GM19395 (cell line): ENCODE measurements at regions not wholly inside any gene's neighbourhood (a gene's known extent, or its start where the extent isn't known, plus 50 kb on each side); places are given as distances from the start of the nearest gene placed in this dataset.

ENCODE experiments used
- ATAC-seq: cut with Tn5 transposase; IDR thresholded peaks from one replicate; pipeline ENCODE4 v1.9.1; 2021; ENCODE audit warnings: mild to moderate bottlenecking, moderate library complexity; ENCODE audit not compliant: unreplicated experiment

DNA sequence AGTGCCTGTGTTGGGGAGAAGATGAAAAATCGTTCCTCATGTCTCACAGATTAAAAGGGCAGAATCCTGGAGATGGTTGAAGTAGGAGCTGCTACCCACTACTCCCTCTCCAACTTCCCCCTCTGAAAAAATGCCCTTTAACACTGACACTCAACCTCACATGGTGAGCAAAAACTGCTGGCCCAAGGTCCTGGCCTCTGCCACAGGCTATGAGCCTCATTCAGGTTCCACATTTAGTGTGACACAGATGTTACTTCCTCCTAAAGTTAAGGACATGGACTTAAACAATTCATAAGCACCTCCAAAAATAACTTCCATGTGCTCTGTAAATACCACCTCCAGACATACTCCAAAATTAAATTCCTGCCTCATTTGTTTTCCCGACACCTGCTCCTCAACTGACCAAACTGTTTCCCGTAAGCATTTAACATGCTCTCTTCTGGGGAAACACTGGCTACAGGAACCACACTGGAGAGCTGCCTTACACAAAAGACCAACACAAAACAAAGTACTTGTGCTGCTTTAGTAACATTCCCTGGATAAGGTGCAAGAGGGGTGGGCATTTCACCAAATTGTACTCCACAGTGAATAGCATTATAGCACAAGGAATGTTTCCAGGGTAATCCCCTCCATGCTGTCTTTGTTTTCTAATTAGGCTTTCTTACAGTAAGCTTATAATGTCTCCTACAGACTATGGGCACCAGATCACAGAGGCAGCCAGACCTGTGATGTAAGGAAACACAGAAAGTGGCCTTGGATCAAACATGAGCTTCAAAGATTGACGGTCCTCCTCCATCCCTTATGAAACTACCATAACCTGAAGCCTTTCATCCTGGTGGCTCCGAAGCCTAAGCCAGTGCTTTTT, 57.0 kb downstream of the PHLDA1 start:
- no peak for ATAC-seq

DNA sequence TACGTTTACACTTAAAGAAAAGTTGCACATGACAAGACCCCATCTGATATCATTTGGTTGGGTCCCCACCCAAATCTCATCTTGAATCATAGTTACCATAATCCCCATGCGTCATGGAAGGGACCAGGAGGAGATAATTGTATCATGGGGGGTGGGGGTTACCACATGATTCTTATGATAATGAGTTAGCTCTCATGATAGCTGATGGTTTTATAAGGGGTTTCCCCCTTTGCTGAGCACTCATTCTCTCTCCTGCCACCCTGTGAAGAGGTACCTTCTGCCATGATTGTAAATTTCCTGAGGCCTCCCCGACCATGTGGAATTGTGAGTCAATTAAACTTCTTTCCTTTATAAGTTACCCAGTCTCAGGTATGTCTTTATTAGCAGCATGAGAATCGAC, 60.3 kb downstream of the PHLDA1 start:
- no peak for ATAC-seq

DNA sequence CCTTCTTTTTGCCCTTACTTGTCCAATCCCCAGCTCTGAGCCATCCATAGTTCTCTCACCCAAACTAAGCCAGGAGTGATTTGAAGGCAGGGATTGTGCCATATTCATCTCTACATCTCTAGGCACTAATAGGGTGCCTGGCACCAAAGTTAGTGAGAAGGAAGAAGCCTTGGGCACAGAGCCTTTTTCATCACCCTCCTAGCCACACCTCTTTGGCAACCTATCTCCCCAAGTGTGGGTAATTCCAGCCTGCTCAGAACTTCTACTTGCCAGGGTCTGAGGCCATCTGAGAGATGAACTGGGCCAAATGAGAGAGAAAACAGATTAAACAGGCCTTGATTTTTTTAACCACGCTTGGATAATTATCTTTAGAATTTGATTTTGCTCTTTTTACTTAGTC, 61.3 kb downstream of the PHLDA1 start:
- ATAC-seq = no peak

DNA sequence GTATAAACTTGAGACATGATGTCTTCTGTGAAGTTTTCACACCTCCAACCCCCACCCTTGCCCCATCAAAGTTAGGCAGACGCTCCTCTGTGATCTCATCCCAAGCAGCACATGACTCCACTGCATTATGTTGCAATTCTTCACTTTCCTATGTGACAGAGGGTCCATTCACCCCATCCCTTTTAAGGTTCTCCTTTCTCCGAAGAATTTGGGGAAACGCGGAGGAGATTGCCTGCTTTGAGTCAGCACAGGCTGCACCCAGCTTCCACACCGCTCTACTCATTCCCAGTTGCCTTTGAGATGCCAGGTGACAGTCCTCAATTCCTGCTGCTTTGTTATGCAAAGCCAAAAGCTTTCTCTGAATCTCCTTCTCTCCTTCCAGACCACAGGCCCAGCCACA, 61.8 kb downstream of the PHLDA1 start:
- no peak for ATAC-seq

DNA sequence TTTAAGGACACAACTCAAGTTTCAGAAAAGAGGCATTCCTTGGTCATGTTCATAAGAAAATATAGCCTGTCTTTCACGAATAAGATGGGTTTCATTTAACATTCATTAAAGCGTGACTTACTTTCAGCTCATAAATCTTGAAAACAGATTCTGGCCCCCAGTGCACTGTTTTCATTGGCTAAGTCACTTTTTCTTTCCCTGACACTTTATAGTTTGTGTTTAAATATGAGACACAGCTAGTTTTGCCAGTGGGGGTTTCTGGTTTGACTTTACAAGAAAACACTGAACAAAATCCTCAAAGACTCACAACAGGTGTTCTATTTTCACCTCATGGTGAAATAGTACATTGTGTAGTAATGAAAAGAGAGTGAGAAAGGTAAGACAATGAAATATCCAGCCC, 65.9 kb downstream of the PHLDA1 start:
- no peak for ATAC-seq

DNA sequence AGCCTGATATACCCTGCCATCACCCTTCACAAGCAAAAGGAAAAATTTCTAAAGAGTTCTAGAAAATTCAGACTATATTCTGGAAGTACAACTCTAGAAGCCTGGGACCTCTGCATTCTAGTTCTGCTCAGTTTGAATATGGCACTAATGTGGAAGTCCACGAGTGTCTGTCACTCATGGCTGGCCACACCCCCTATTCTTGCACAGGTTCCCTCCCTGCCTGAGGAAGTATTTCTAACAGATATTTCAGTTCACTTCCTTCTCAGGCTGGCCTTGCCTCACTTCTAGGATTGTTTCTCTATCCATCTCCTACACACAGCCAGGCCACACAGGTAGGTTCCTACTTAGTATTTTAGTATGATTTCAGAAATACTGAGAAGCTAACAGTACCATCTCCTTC, 67.4 kb downstream of the PHLDA1 start:
- no peak for ATAC-seq

DNA sequence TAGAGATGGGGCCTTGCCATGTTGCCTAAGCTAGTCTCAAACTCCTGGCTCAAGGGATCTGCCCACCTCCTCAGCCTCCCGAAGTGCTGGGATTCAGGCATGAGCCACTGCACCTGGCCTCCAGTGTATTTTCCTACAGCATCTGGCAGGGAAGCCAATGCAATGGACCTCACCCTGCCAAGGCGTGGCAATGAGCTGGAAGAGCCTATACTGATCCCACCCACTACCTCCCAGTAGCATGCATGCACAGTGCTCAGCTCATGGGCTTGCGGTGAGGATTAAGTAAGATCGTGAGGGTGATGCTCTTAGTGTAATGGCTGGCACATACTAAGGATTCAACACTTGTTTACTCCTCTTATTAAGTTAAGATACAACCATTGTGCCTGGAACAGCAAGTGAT, 69.7 kb downstream of the PHLDA1 start:
- no peak for ATAC-seq

DNA sequence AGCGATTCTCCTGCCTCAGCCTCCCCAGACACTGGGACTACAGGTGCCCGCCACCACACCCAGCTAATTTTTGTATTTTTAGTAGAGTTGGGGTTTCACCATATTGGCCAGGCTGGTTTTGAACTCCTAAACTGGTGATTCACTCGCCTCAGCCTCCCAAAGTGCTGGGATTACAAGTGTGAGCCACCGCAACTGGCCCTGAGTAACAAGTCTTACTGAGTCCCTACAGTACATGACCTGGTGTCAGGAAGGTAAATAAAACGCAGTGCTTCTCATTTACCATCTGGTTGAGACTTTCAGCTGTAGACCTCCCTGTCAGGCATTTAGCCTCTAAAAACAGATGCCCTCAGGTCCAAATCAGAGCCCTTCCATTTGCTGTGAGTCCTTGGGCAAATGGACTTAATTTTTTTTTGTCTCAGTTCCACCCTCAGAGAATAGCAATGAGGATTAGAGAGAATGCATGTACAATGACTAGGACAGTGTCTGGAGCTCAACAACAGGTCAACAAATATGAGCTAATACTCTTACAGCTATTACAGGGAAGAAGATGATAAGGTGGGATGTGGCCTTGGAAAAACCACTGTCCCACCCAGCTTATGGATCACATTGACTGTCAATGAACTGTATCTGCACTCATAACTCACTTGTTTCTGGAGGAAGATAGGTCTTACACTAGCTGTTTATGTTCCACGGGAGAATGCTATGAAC, 70.5 kb downstream of the PHLDA1 start:
- no peak for ATAC-seq

DNA sequence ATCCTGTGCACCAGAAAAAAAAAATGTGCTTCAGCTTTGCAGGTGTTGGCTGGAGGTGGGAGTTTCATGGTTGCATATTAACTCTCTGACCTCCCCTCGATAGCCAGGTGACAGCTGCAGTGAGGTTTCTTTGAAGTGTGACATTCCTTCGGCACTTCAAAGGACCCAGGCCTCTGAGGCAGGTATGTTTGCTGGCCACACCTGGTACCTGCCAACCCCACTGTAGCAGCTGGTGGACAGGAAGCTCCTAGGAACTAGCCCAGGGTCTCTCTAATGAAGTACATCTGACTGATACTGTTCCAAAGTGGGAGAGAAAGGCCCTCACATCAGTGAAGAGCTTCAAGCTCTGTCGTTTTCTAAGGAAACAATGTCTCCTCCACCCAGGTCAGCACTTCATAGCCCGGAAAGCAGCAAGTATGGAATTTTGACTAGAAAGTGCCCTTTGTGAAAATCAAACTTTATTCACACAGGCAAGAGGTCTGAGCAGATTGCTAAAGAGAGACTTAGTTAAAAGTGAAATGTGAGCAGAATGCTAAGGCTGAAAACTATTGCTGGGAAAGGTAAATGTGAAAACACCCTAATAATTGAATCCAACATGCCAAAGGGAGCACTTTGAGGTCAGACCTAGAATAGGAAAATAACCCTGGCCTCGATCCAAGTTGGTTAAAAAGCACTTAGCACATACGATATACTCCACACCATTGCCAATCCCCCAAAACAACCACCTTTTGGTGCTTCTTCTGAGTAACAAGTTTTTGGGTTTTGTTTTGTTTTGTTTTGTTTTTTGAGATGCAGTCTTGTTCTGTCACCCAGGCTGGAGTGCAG, 71.3 kb downstream of the PHLDA1 start:
- ATAC-seq = peak; percentile 84

DNA sequence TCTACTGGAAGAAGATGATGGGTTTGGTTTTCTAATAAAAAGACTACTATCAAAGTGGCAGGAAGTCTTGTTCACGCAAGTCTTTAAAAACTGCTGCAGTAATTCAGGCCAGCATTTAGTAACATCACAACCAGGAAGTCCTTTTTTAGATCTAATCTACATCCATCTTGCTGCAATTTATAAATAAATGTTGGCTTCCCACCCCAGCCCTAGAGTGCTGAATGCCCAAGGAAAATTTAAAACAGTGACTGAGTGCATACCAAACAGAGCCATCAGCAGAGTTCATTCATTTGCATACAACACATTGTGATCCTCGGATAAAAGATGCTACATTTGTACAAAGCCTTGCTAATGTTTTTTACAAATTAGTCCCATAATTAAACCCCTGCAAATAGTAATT, 72.1 kb downstream of the PHLDA1 start:
- no peak for ATAC-seq

DNA sequence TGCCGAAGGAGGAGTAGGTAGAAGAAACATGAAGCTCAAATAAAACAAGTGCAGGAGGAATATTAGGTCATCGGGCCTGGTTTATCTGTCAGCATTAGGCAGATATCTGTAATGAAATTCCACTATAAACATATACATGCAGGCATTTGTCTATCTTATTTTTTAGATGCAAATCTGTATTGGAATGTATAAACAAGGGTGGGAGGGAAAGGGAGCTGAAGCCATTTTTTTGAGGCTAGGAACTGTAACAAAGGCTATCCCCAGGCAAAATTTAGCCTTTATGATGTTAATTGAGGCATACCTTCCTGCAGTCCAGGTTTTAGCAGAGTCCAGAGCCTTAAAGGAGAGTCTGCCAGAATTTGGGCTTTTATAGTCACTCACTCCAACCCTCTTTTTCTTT, 72.5 kb downstream of the PHLDA1 start:
- ATAC-seq = no peak

DNA sequence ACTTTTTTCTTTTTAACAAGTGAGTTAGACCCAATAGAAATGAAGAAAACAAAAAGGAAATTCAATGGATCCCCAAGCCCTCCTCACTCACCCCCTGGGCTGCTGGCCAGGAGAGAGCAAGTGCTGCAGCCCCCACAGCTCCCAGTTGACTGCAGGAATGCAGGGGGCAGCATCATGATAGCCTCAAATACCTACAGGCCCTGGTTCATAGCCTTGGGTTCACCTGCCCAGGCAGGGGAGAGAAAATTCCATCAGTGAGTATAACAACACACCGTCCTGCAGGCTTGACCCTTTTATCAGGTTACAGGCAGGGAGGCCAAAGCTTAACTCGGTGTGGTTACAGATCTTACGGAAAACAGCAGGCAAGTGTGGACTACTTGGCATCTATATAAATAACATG, 76.3 kb downstream of the PHLDA1 start:
- ATAC-seq = no peak

DNA sequence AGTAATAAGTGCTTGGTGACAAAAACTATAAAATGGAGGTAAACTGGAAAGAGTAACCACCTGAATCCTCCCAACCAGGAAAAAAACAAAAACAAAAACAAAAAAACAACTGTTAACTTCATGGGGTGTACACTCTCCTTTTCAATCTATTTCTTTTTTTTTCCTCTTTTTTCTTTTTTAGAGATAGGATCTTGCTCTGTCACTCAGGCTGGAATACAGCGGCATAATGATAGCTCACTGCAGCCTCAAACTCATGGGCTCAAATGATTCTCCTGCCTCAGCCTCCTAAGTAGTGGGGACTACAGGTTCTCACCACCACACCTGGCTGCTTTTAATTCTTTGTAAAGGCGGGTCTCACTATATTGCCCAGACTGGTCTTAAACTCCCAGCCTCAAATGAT, 76.8 kb downstream of the PHLDA1 start:
- no peak for ATAC-seq

DNA sequence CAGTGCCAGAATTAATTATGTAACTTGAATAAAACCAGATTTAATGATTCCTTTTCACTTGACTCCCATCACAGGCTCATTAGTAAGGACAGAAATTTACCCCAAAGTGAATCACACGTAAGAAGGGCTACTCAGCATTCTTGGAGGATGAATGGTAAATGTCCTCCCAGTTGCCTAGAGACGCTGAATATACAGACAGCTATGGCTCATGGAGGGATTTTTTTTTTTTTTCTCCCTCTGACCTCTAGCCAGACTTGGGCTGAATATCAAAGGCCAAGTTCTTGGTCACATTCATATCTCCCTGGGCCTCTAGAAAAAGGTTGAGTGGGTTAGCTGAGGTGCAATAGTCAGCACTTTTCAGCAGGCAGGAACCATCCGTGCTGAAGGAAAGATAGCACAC, 77.5 kb downstream of the PHLDA1 start:
- ATAC-seq = no peak

DNA sequence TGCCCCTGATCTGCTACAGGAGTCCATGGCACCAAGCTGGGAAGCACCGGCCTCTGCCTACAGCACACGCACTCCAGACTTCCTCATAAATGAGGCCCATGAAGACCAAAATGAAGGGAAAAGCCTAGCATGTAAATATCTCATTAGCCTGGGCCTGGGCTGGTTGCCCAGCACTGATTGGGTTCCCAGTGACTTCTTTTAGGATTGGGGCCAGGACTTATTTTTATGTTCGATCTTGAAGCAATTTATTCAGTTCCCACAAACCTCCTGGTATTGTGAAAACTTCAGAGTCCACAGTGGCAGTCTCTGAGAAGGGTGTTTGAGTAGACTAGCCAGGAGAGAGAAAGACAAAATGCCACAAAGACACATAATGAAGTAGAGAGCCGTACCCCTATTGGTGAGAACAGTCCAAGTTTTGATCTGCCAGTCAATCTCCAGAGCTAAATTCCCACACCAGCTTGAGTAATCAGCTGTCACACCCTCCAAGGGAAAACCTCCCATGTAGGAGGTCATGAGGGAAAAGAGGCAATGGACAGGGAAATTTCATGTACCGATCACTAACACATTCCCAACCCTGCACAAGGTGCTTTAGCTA, 78.2 kb downstream of the PHLDA1 start:
- ATAC-seq = no peak

DNA sequence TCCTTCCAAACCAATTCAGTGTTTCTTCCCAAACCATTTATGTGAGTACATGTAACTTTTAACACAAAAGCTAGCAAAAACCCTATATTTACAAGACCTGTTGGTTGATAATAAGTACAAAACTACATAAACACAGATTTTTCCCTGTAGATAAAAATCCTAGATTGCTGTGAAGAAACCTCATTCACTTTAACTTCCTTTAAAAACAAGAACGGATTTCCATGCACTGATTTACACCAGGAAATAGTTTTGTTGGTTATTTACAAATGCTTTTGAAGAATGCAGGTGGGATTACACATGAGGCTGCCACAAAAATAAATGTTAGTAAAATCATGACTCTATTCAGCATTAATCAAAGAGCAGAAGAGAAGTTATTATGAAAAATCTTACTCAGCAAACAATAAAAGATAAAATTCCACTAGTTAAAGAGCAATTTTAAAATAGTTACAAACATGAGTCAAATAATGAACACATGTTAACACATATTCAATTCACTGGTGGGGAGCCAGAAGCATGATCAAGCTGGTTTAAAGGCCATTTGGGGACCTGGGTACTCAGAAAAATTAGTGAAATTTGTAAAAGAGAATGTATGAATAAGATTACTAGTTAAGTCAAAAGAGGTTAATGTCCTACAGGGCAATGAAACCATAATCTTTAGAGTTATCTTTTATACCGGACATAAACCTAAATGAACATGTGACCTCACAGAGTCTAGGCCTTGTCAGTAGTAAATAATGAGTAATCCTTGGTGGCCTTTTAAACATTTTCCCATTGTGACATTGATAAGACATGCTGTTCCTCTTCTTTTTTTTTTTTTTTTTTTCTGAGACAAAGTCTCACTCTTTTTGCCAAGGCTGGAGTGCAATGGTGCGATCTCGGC, 79.9 kb downstream of the PHLDA1 start:
- no peak for ATAC-seq

DNA sequence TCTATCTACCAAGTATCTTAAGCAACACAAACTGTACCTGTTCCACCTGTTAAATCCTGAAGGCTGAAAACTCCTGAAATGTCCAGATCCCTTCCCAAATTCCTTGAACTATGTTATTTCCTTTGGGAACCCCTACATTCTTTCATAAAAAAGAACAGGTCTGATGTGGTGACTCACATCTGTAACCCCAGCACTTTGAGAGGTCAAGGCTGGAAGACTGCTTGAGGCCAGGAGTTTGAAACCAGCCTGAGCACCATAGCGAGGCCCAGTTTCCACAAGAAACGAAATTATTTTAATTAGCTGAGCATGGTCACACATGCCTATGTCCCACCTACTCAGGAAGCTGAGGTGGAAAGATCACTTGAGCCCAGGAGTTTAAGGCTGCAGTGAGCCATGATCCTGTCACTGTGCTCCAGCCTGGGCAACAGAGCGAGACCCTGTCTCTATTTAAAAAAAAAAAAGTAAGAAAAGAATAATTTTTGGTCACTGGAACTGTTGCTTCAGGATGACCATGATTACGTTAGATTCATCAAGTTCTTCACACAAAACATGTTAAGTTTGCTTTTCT, 84.3 kb downstream of the PHLDA1 start:
- no peak for ATAC-seq

DNA sequence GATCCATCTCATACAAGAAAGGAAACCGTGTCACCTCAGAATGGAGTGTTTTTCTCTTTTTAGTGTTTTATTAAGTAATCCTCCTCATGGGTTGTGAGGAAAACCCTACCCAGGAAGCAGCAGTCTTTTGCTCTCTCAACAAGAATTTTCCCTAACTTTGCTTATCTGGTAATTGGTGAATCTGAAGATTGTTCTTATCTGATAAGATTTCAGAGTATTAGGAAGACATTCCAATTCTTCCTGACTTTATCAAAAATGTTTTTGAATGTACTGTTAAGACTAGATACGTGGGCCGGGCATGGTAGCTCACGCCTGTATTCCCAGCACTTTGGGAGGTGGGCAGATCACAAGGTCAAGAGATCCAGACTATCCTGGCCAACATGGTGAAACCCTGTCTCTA, 86.0 kb downstream of the PHLDA1 start:
- ATAC-seq = no peak

DNA sequence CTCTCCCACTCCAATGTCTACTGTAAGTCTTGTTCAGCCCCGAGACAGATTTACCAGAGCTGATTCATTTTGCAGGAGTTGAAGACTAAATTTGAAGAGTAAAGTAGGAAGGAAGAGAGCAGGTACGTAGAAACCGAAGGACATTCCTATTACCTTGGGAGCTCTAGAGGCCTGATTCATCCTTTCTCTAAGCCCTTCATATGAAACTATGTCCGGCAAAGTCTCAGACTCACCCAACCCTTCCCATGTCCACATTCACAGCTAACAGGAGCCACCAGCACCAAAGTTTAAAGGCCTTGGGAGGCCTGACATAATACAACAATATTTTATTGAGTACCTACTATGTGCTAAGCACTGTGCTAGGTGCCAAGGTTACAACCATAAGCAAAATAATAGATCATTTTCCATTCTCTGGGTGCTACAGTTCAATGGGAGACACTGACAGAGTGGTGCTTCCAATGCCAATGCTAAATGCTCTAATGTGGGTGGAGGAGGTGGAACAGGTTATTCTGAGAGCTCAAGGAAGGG, 86.6 kb downstream of the PHLDA1 start:
- ATAC-seq = no peak
